GM12875 (cell line): ENCODE measurements at regions not wholly inside any gene's neighbourhood (a gene's known extent, or its start where the extent isn't known, plus 50 kb on each side); places are given as distances from the start of the nearest gene placed in this dataset.

Source experiments
- H3K4me3 ChIP-seq: one replicate; pipeline ENCODE4 v1.5.1; 2011; ENCODE audit warnings: low read depth, low read length, control low read depth
- CTCF ChIP-seq: IDR thresholded peaks from 2 replicates; pipeline ENCODE4 v1.5.1; 2011; ENCODE audit warnings: low read depth, mild to moderate bottlenecking, control low read depth, inconsistent platforms, low read length, moderate library complexity, borderline replicate concordance; ENCODE audit not compliant: insufficient read depth

GRCh38 chr5:89729623-89730301 lies 679.8 kb downstream of the CETN3 start:
- H3K4me3 ChIP-seq = no peak overlapping the region
- TF ChIP-seq CTCF = no peak

GRCh38 chr5:89728750-89729149 lies 680.8 kb downstream of the CETN3 start:
- TF ChIP-seq CTCF = no peak
- no peak overlapping the region for H3K4me3 ChIP-seq

- no peak for TF ChIP-seq CTCF
- H3K4me3 ChIP-seq = no peak overlapping the region
These were observed 681.4 kb downstream of the CETN3 start for GRCh38 chr5:89728134-89728533.

- no peak for TF ChIP-seq CTCF
These were observed 685.0 kb downstream of the CETN3 start for GRCh38 chr5:89724379-89725095.

GRCh38 chr5:89723907-89724306 lies 685.6 kb downstream of the CETN3 start:
- TF ChIP-seq CTCF = no peak
- no peak overlapping the region for H3K4me3 ChIP-seq

More at GRCh38 chr5:89724379-89725095, 685.0 kb downstream of the CETN3 start:
- H3K4me3 ChIP-seq = no peak overlapping the region

GRCh38 chr5:89722538-89722937 lies 687.0 kb downstream of the CETN3 start:
- no peak overlapping the region for H3K4me3 ChIP-seq
- TF ChIP-seq CTCF = no peak

GRCh38 chr5:89721931-89722330 lies 687.6 kb downstream of the CETN3 start:
- no peak overlapping the region for H3K4me3 ChIP-seq
- no peak for TF ChIP-seq CTCF
